ENCODE measurements at regions not wholly inside any gene's neighbourhood (a gene's known extent, or its start where the extent isn't known, plus 50 kb on each side); places are given as distances from the start of the nearest gene placed in this dataset.

DNA sequence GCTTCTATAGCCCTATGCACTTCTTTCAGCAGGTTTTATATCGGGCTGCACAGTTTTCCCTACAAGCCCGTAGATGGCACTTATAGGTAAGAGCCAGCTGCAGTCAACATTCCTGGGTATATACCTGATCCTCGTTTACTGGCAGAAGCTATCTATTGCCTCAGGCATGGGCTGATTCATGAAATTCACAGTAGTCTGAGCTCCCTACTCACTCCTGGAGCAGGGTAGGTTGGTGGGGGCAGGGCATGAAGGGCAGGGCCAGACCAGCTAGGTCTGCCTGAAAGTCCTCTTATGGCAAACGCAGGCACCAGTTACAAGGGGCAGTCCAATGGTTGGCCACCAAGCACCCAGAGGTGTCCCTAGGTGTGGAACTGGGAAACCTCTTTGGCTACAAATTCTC is 345.8 kb downstream of the RPS29 start:
- DNase-seq (ENCODE audit: low spot score), result no peak

DNA sequence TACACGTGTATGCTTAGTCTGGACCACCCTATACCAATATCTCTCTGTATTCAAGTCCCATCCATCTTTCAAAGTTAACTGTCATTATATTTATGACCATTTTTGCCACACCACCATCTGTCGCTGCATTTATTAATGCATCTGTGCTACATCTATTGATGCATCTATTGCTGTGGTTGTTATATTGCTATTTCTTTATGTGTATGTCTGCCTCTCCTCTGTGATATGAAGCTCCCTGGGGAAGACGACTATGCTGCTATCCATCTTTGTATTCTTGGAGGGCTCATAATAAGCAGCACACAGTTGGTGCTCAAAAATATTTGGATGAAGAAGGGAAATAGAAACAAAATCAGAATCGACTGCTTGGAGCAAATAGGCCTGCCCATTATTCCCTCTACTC is 357.6 kb downstream of the RPS29 start:
- DNase-seq (ENCODE audit: low spot score), result no peak

DNA sequence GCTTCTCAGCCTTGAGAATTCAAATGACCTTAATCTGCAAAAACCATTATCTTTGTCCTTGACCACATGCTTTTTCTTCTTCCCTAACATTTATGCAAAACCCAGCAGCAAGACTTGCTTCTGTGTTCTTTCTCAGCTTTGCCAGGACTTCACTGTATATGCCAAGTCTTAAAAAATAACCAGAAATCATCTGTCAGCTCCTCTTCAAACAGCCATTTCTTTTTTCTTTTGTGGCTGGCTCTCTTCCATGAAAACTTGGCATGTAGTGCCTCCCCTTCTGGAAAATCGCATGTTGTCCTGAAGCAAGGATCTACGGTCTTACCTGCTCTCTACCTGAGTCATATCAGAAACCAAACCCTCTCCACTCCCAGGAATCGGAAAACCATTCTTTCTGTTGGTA is 364.9 kb downstream of the RPS29 start:
- DNase-seq (ENCODE audit: low spot score), result no peak

DNA sequence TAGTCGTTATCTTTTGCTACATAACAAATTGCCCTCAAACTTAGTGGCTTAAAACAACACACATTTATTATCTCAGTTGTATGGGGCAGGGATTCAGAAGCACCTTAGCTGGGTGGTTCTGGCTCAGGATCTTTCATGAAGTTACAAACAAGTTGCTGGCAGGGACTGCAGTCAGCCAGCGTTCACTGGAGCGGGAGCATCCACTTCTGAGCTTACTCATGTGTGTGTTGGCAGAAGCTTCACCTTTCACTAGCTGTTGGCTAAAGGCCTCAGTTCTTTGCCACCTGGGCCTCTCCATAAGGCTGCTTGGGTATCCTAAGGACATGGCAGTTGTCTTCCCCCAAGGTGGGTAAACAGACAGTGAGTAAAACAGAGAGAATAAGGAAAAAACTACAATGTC is 365.7 kb downstream of the RPS29 start:
- DNase-seq (ENCODE audit: low spot score), result no peak

DNA sequence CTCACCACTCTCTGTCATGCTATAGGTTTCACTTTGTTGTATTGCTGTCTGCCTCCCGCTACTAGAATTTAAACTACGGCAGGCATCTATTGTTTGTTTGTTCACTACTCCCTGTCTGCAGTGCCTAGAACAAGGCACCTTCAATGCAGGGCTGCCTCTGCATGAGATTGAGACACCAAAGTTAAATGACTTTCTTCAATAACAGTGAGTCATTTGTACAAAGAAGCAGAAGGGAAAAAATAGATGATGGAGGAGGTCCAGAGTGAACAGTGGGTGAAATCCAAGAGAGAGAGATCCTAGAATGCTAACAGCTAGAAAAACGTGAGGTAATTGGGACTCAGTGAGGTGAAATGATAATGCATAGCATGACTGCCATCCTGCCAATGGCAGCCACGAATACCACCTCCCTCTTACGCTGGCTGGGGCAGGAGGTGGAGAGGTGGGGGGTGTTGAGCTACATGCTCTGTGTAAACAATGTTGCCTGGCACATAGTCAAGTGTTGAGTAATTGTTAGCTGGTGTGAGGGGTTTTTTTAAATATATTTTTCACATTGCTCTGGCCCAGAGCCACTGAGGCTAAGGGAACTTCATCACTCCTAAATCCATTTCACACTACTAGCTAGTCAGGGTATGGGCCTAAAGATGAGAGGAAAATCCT is 367.6 kb downstream of the RPS29 start:
- DNase-seq (ENCODE audit: low spot score), result no peak

DNA sequence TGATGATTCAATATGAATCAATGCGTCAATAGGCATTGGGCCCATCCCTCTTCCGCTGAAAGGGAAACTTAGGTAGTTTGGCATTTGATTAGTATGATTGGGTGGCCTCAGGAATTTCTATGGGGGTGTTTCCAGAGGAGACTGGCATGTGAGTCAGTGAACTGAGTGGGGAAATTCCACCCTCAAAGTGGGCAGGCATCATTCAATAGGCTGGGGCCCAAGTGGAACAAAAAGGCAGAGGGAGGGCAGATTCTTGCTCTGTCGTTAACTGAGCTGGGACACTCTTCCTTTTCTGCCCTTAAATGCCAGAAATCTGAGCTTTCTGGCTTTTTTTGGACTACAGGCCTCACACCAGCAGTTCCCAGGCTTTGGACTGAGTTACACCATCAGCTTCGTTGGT is 373.5 kb downstream of the RPS29 start:
- DNase-seq (ENCODE audit: low spot score), result no peak

DNA sequence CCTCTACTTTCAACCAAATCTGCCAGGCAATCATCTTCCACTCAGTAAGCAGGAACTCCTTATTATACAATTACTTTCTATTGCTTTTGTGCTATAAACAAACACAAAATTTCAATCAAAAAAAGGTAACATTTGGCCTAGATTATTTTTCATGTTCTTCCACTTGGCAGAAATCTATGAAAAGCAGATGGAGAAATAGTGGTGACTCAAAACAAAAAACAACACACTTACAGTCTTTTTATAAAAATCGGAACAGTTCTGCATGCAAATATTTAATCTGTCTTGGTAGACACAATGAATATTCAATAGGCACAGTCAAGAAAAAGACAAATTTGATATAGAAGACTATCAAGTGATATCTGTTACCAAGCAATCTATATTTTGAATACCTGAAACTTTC is 376.8 kb downstream of the RPS29 start:
- DNase-seq (ENCODE audit: low spot score), result no peak

DNA sequence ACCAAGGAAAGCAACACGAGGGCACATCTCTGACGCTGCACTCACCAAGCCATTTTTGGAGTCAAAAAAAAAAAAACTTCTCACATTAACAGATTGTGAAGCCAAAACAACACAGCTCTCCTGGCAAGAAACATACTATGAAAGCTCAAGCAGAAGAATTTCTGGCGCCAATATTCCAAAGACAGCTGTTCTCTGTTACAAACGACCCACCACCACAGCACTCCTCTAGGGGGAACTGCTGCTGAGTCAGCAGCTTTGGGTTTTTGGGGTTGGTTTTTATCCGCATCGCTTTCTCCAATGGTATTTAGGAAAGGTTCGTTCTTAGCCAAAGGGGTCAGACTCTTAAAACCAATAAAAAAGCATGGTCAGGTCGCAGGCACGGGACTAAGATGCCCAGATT is 379.4 kb downstream of the RPS29 start:
- no peak for DNase-seq (ENCODE audit: low spot score)

DNA sequence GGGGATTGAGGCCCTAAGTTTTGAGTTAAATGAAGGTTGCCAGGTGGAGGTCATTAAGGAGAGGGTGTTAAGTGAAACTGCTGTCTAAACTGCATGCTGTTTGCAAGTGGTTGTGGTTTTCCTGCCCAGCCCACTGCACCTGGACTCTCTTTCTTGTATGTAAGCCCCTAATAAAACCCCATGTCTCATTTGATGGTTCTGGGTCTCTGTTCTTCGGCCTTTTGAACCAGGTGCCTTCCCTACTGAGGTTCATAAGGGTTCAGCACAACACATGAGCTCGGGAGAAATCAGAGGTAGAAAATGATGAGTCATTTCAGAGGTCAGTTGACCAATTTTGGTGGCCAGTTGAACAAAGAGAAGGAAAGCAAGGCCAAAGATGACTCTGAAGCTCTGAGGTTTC is 382.5 kb downstream of the RPS29 start:
- DNase-seq (ENCODE audit: low spot score), result no peak

DNA sequence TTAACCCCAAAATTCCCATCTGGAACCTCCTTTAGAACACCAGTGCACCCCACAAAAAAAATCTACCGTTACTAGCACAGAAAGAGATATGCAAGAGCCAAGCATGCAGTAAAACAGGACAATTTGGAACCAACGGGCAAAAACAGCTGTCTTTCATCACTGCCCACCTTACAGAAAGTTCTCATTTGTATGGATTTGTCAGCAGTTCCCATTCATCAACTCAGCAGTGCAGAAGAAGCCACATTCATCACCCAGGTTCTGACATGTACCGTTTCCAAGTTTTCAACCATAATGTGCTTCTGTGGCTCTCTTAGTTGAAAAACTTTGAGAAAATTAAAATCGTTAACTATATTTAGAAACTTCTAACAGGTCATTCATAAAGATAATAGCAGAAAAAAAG is 387.0 kb downstream of the RPS29 start:
- DNase-seq (ENCODE audit: low spot score), result no peak

DNA sequence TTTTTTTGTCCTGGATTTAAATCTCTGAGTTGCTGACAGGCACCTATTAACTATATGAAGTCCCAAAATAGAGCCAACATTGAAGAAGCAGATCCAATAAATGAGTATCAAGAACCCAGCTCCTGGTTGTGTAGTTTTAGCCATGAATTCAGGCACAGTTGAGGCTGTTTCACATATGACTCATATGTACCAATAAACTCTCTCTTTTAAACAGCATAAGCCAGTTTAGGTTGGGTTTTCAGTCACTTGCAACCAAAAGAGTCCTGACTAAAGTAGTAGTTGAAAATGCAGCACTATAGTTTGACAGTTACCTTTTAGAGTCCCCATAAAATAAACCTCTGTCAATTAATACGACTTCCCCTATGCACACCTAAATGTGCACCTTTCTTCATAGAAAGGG is 389.9 kb downstream of the RPS29 start:
- no peak for DNase-seq (ENCODE audit: low spot score)

DNA sequence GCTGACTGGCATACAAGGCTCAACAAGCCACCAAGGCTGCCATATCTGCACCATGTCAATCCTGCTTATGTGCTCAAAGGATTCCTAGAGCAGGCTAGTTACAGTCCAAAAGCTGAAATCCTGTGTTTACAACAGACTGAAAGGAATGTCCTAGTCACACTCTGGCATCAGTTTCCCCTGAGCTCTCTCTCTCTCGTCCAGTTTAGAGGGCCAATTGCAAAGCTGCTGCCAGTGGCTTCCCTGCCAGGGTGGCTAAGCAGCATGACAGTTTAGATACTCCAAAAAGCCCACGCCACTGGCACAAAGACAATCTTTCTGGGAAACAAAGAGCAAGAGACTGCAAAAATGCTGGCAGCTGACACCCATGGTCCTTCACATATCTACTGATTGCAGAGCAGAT is 392.1 kb downstream of the RPS29 start:
- no peak for DNase-seq (ENCODE audit: low spot score)

DNA sequence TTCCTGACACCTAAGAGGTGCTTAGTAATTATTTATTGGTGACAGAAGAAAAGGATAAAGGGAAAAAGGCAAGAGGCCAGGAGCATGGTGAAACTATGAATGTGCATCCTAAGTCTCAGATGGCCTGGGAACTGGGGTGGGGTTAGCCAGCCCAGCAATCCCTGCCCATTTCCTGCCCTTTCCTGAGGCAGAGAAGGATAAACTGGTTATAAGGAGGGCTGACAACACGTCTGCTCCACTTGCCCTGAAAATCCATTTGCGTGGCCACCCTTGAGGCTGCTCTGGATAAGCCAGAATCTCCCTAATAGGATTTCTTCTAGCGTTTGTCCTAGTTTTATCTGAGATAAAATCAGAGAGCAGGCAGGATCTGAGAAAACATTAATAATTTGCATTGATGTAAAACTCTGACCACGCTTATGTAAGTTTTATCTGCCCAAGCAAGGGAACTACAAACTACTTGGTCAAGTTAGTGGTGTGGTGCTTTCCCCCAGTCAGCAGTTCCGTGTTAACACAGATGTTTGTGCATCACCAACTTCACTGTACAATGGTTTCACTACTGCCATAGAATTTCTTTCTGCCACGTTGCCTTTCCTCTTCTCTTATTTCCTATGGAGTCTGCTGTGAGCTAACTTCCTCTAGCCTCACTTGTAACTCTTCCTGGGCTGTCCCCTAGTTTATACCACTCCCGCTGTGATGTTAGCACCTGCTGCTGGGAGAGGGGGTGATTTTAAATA is 392.7 kb downstream of the RPS29 start:
- DNase-seq (ENCODE audit: low spot score), result no peak

DNA sequence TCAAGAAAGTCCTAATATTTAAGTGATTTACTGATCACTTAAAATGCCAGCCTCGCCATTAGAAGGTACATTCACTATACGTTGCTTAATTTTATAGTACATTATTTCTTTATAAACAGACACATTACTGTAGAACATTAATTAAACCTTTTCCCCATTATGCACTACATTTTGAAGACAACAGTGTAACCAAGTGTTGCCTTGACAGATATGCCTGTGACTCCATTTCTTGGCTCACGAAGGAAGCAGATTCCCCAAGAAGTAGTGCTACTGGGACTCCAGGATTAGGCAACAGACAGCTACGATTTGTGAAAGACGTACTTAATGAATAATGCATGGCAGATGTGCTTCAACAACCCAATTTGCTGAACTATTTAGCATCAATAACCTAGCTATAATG is 394.8 kb downstream of the RPS29 start:
- DNase-seq (ENCODE audit: low spot score), result no peak

DNA sequence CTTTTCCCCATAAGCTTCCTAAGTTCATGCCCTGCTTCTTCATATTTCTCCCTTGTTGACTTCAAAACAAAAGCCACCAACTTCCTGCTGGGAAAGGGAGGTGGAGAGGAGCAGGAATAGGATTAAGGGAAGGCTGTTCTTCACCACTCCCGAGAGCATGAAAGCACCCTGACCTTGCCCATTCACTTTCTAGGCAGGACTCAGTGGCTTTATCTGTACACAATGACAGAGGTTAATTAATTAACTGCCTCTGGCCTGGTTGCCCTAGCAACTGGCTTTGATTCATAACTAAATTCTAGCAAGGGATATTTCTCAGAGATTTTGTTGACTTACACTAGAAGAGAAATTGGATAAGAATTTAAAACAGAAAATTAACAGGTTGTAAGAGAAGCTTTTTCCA is 396.8 kb downstream of the RPS29 start:
- DNase-seq (ENCODE audit: low spot score), result no peak

DNA sequence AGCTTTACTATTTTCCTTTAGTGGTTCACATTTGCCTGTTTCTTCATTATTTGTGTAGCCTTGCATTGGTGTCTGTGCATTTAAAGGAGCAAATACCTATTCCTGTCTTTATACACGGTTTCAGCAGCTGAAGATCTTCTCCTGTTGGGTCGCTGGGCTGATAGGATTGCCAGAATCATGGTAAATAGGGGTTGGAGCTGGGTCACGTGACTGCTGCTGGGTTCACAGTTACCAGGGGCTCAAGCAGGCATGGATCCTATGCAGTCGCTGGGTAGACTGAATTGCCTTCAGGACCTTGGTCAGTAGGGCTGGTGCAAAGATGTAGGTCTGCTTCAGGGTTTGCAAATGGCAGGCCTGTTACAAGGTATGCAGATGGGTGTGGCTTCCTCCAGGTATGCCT is 398.4 kb downstream of the RPS29 start:
- DNase-seq (ENCODE audit: low spot score), result no peak

DNA sequence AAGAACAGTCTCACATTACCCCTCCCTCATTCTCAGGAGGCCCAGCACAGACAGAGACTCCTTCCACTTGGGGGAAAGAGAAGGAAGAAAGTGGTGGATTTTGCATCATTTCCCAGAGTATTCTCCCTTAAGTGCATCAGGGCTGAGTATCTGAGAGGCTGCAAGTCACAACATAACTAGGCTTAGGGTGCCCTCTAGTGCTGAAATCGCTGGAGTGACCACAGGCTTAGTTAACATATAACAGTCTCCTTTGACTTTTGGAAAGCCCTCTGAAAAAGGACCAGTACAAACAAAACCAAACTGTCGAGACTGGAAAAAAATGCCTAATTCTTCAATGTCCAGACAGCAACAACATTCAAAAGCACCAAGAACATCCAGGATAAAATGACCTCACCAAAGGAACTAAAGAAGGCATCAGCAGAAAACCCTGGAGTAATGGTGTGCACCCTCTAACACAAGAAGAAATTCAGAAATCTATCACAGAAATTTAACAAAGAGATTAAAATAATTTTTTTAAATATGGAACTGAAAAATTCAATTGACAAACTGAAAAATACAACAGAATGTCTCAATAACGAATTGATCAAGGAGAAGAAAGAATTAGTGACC is 412.3 kb downstream of the RPS29 start:
- DNase-seq (ENCODE audit: low spot score), result peak; percentile 82

DNA sequence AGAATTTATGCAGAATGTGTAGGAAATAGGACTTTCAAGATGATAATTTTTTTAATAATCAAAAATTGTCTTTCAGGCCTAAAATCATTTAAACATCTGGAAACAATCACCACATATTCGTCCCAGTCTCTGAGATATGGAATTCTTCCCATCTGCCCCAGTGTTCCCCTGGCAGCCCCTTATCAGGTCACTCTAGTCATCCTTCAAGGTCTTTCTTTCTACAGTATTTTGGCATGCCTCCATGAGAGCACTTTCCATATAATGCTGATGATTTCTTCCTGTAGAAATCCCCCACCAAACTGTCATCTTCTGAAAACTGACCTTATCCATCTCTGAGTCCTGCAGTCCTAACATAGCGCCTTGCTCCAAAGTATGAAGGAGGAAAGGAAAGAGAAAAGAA is 422.1 kb downstream of the RPS29 start:
- no peak for DNase-seq (ENCODE audit: low spot score)

DNA sequence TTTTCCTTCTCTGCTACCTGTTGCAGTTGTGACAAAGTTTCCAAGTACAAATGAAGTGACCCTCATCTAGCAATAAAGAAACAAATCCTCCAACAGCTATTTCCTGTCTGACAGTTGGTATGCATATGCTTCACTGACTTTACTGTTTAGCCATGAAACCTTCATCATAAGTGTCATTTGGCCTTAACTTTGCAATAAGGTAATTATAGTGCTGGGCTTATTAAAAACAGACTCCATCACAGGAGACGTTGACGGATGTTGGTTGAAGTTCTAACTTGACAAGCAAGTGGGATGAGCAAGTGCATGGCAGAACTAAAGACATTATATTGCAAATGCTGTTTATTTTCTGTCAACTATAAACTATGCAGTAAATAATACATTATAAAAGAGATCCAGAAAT is 425.2 kb downstream of the RPS29 start:
- no peak for DNase-seq (ENCODE audit: low spot score)

DNA sequence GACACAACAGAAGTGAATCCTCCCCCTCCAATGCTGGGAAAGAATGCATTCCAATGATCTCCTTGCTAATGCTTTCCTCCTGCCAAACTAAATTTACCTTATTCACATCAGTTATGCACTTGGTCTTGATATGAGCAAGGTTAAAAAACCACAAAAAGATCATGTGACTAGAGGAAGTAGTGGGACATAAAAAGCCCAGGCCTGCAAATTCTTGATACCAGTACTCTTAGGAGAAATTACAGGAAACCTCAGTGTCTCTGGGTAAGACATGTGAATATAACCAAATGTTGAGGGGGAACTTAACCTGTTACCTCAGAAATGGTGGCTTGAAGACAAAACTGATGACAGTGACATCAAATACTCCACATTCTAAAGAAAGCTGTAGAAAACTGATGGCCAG is 427.1 kb downstream of the RPS29 start:
- no peak for DNase-seq (ENCODE audit: low spot score)

DNA sequence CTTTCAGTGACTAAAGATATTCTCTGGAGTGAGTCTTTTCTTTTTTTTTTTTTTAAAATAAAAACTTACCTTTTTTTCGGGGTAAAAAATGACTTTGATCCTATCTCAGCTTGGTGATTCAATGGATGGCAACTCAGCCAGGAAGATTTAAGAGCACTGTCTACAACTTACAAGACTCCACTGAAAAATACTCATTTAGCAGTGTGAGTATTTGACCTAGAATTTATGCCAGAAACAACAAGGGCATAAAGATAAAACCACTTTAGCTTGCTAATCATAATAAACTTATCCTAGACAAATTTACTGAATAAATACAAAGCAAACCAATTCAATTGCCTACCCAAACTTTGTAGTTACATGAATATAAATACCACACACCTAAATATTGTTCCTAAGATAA is 446.6 kb downstream of the RPS29 start:
- DNase-seq (ENCODE audit: low spot score), result no peak

DNA sequence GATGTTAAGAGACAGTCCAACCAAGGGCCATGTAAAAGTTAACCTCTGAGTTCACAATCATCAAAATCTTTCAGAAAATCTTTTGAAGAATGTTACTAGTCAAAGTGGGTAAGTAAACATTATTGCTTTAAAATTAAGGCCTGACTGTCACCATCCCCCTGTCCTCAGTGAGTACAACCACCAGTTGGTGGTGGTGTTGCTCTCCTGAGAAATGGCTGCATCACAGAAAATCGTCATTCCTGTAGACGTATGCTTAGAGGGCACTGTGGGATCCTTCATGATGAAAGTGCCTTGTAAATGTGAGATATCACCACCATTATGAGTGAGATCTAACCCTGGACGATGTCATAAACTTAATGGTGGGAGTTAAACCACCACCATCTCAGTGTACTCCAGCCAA is 451.2 kb downstream of the RPS29 start:
- DNase-seq (ENCODE audit: low spot score), result no peak

DNA sequence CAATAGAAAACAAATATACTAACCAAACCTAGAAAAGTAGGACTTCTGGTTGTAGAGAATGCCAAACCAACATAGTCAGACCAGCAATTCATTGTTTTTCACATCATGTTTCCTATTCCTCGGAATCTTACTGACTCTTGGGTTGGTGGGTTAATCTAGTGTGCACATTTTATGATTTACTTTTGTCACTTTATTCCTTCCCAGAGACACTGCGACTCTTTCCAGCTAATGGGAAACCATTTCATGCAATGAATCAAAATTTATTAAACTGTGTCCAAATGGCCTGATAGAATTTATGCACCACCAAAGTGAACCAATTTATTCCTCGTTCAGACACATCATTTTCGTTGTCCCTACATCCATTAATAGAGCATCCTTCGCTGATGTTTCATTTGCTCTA is 464.9 kb downstream of the RPS29 start:
- DNase-seq (ENCODE audit: low spot score), result no peak
